Lower leg skin (tissue), 4 donors: ENCODE measurements at regions not wholly inside any gene's neighbourhood (a gene's known extent, or its start where the extent isn't known, plus 50 kb on each side); places are given as distances from the start of the nearest gene placed in this dataset.

Experiments used
- DNase-seq, 2 donors: peaks; one replicate each; pipeline ENCODE4 v3.0.0-alpha.2; 2019; ENCODE audit warnings: low spot score in 2 of 2
- H3K4me3 ChIP-seq: fragments of 200-600 bp; sonication (generic); 2 replicates; pipeline ENCODE4 v1.5.1; 2017; ENCODE audit warnings: mild to moderate bottlenecking, low read depth; ENCODE audit not compliant: poor library complexity, severe bottlenecking
- POLR2A ChIP-seq, 2 donors: fragments of 450-650 bp; IDR thresholded peaks; one replicate each; pipeline ENCODE4 v1.6.1; 2016 to 2017; ENCODE audit warnings: antibody characterized with exemption in 2 of 2, mild to moderate bottlenecking in 1 of 2, moderate library complexity in 1 of 2
- WGBS, 2 donors: methylation state at CpG; one replicate each; pipeline ENCODE4 v1.1.5; 2018; 5-methylcytosine and 5-hydroxymethylcytosine counted together
- intact Hi-C: fragments of 100-400 bp; cut with DNase I; formaldehyde crosslinking; loops from one replicate; pipeline ENCODE4 v1.15.0; 2023; ENCODE audit warnings: low total_unique reads
- TF ChIP-seq, protein P1 (sequence below), 3 donors: fragments of 450-650 bp; IDR thresholded peaks; one replicate each; pipeline ENCODE4 v1.5.1; 2016; ENCODE audit warnings: antibody characterized with exemption in 3 of 3, mild to moderate bottlenecking in 3 of 3, moderate library complexity in 2 of 3

DNA sequence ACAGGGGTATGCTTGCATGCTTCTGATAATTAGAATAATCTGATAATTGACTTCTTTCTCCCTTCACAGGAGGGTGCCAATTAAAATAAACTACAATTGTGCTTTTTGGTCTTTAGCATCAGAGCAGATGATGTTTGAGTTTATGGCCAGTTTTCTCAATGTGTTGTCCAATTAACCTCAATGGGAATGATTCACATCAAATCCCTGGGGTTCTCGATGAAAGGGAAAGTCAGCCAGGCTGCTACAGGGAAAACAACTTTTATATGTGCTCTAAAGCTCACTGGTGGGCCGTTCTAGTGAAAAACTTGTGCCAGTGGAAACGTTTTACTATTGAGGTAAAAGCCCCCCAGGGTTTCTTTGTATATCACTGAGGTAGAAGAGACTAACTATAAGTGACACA lies 887.3 kb upstream of the CRIM1 start:
- no peak for DNase-seq
- H3K4me3 ChIP-seq, result no peak overlapping the region
- no peak for TF ChIP-seq POLR2A (IDR thresholded peaks at IDR 0.05)
- TF ChIP-seq, protein P1, sequence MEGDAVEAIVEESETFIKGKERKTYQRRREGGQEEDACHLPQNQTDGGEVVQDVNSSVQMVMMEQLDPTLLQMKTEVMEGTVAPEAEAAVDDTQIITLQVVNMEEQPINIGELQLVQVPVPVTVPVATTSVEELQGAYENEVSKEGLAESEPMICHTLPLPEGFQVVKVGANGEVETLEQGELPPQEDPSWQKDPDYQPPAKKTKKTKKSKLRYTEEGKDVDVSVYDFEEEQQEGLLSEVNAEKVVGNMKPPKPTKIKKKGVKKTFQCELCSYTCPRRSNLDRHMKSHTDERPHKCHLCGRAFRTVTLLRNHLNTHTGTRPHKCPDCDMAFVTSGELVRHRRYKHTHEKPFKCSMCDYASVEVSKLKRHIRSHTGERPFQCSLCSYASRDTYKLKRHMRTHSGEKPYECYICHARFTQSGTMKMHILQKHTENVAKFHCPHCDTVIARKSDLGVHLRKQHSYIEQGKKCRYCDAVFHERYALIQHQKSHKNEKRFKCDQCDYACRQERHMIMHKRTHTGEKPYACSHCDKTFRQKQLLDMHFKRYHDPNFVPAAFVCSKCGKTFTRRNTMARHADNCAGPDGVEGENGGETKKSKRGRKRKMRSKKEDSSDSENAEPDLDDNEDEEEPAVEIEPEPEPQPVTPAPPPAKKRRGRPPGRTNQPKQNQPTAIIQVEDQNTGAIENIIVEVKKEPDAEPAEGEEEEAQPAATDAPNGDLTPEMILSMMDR (IDR thresholded peaks at IDR 0.05), result no peak
- WGBS, 2 donors, result 39 to 41% methylated on average over 3 of the region's 3 CpGs
- intact Hi-C loops, result no loop called here

DNA sequence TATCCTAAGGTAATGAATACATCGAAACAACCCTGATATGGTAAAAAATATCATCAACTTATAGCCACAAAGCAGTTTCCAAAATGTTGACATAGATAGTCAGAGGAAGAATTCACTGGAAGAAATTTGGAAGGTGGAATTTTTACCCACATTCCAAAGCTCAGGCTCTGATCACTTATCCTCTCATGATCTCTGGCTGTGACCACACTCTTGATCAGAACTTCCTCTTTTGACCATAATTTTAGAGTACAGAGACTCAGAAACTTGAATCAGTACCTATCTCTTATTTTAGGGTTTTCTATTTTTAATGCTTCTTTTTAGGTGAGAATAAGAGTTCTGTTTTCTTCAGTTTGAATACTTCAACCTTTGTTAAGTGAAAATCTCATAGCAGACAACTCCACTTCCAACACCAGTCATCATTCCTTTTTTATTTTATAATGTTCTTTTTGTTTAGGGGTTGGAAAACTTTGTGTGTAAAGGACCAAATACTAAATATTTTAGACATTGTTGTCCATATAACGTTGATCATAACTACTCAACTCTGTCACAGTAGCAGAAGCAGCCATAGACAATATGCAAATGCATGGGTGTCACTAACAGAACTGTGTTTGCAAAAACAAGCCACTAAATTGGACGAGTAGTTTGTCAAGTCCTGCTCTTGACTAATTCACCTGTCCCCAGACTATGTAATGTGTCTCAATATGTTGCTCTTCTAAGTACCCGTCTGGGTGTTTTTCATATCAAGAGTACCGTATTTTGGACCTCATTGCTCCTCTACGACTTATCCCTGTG lies 891.6 kb upstream of the CRIM1 start:
- intact Hi-C loops, result no loop called here
- 84 to 86% methylated on average over 6 of the region's 6 CpGs for WGBS, 2 donors
- DNase-seq, result no peak
- H3K4me3 ChIP-seq, result no peak overlapping the region
- TF ChIP-seq, protein P1 (IDR thresholded peaks at IDR 0.05), result no peak
- no peak for TF ChIP-seq POLR2A (IDR thresholded peaks at IDR 0.05)

DNA sequence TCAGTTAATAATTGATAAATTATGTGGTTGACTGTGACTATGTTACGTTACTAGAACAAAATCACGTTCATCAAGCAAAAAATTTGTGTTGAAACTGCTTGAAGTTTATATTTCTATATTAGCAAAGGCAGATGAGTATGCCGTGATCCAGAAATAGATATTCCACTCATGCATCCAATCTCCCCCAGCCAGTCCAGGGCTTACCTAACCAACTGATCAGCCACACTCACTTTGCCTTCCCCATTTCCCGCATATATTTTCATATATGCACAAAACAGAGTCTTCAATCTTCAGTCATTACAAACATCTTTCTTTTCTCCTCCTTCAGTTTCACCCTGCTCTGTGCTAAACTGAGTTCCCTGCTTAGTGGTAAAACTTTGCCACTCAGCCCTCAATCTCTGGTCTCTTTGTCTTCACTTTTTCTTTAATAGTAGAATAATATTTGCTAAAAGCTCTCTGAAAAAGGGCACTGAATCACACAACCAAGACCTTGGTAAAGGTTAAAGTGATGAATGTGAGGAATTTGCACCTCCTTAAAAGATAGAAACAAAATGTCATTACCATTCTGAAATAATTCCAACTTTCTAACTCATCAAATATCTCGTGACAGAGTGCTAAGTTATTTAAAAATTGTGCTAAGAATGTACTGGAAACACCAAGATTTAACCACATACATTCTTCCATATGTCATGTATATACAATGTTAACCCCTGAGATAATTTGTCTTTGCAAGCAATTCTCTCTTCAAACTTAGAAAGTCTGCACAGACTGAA lies 893.2 kb upstream of the CRIM1 start:
- DNase-seq, result no peak
- no peak overlapping the region for H3K4me3 ChIP-seq
- WGBS, 2 donors, result 50 to 78% methylated on average over 5 of the region's 5 CpGs
- no peak for TF ChIP-seq POLR2A (IDR thresholded peaks at IDR 0.05)
- TF ChIP-seq, protein P1 (IDR thresholded peaks at IDR 0.05), result no peak
- intact Hi-C loops, result no loop called here

DNA sequence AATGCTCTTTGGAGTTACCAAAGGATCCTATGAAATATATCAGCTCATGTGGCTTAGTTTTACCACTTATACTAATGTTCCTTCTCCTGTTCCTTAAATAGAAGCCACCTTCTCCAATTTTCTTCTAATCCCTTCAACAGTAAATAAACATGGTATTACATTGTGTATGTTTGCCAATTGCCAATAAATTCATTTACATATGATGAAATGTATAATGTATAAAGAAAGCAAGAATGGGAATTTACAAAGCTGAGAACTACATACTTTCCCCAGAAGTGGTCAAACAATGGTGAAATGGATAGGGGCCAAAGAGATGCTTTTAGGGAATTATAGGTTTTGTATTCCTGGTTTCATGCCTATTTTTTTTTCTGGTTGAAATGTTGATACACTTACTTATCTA lies 894.2 kb upstream of the CRIM1 start:
- DNase-seq, result no peak
- intact Hi-C loops, result no loop called here
- no peak for TF ChIP-seq POLR2A (IDR thresholded peaks at IDR 0.05)
- TF ChIP-seq, protein P1 (IDR thresholded peaks at IDR 0.05), result no peak

DNA sequence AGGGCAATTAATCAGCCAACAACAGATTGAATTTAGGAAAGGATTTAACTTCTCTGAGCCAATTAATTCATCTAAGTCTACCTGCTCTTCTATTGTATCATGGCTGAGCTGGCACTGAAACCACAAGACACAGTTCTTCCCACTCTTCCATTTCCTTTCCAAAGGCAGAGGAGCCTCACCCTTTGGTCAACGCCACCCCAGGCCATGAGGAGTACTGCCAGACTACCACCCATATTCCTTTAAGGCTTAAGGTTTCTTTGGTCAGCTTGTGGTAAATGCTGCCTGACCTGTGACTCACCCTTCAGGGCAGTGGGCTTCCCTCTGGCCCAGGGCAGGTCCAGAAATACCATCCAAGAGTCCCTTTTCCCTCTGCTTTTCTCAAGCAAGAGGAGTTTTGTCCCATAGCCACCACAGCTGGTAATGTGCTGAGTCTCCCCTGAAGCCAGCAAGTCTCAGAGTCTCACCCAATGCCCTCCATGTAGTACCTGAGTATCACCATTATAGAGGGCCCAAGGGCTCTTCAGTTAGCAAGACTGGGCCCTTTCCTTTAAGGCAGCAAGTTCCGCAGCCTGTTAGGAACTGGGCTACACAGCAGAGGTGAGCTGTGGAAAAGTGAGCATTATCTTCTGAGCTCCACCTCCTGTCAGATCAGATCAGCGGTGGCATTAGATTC lies 900.5 kb upstream of the CRIM1 start:
- no peak for TF ChIP-seq POLR2A (IDR thresholded peaks at IDR 0.05)
- WGBS, 2 donors, result 84 to 89% methylated on average over 3 of the region's 3 CpGs
- no peak overlapping the region for H3K4me3 ChIP-seq
- intact Hi-C loops, result no loop called here
- no peak for DNase-seq

More for the DNA sequence above, 894.2 kb upstream of the CRIM1 start:
- no peak overlapping the region for H3K4me3 ChIP-seq

DNA sequence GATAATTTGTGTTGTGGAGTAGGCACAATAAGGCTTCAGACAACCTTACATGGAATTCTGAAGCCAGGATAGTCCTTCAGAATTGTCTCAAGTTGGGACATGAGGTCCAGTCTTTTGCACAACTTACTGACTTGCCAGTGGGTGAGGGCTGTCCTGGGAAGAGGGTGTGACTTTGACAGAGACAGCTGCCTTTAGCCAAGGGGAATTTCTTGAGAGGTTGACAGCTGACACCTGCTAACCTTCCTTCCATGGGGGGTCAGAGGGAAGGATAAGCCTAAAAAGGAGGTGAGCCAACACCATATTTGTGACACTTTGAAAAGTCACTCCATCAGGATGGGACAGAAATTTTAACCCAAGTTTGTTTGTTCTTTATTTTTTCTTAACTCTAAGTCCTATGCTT lies 907.8 kb upstream of the CRIM1 start:
- no peak overlapping the region for H3K4me3 ChIP-seq
- TF ChIP-seq POLR2A (IDR thresholded peaks at IDR 0.05), result no peak
- TF ChIP-seq, protein P1 (IDR thresholded peaks at IDR 0.05), result no peak
- DNase-seq, result no peak
- intact Hi-C loops, result no loop called here
